Mesendoderm (in vitro differentiated cells): ENCODE measurements at regions not wholly inside any gene's neighbourhood (a gene's known extent, or its start where the extent isn't known, plus 50 kb on each side); places are given as distances from the start of the nearest gene placed in this dataset.
A peak's percentile ranks its signal among the peaks of the same experiment; 100 is the strongest.

ENCODE experiments used
- DNase-seq: peaks from one replicate; pipeline ENCODE4 v3.0.0; 2013
- H2AK5ac ChIP-seq: 2 replicates; pipeline ENCODE4 v1.6.1; 2013; ENCODE audit warnings: low read length, inconsistent platforms
- H2BK120ac ChIP-seq: 2 replicates; pipeline ENCODE4 v1.6.1; 2013; ENCODE audit warnings: low read depth, mild to moderate bottlenecking, low read length, moderate library complexity, mixed read lengths
- H2BK15ac ChIP-seq: replicated peaks from 2 replicates; pipeline ENCODE4 v1.6.1; 2013; ENCODE audit warnings: low read depth, mild to moderate bottlenecking, moderate library complexity
- H2BK5ac ChIP-seq: 2 replicates; pipeline ENCODE4 v1.6.1; 2013; ENCODE audit warnings: low read length, inconsistent platforms
- H3K18ac ChIP-seq: 2 replicates; pipeline ENCODE4 v1.6.1; 2013; ENCODE audit warnings: mild to moderate bottlenecking, low read length, mixed read lengths
- H3K23ac ChIP-seq: one replicate; pipeline ENCODE4 v1.6.1; 2013; ENCODE audit warnings: low read length
- H3K27ac ChIP-seq: 2 replicates; pipeline ENCODE4 v1.5.1; 2013; ENCODE audit warnings: low read depth, mild to moderate bottlenecking, inconsistent platforms, low read length, moderate library complexity
- H3K27me3 ChIP-seq: 2 replicates; pipeline ENCODE4 v1.6.1; 2013; ENCODE audit warnings: low read length, control low read depth, mild to moderate bottlenecking, inconsistent platforms; ENCODE audit not compliant: insufficient read depth, poor library complexity
- H3K36me3 ChIP-seq: 2 replicates; pipeline ENCODE4 v1.6.1; 2013; ENCODE audit warnings: low read length, inconsistent platforms; ENCODE audit not compliant: control insufficient read depth, insufficient read depth
- H3K4ac ChIP-seq: one replicate; pipeline ENCODE4 v1.6.1; 2013; ENCODE audit warnings: low read depth, mild to moderate bottlenecking, low read length, moderate library complexity
- H3K4me1 ChIP-seq: 2 replicates; pipeline ENCODE4 v1.6.1; 2013; ENCODE audit warnings: low read depth, low read length, inconsistent platforms; ENCODE audit not compliant: control insufficient read depth
- H3K4me2 ChIP-seq: 2 replicates; pipeline ENCODE4 v1.6.1; 2013; ENCODE audit warnings: low read length
- H3K4me3 ChIP-seq: 2 replicates; pipeline ENCODE4 v1.5.1; 2013; ENCODE audit warnings: mild to moderate bottlenecking, low read length
- H3K56ac ChIP-seq: one replicate; pipeline ENCODE4 v1.6.1; 2013; ENCODE audit warnings: low read length
- H3K79me1 ChIP-seq: 2 replicates; pipeline ENCODE4 v1.6.1; 2013; ENCODE audit warnings: low read length, inconsistent platforms
- H3K79me2 ChIP-seq: 2 replicates; pipeline ENCODE4 v1.6.1; 2013; ENCODE audit warnings: mild to moderate bottlenecking, low read length; ENCODE audit not compliant: control insufficient read depth, insufficient read depth
- H3K9ac ChIP-seq: 2 replicates; pipeline ENCODE4 v1.6.1; 2013; ENCODE audit warnings: low read length, inconsistent platforms
- H4K5ac ChIP-seq: one replicate; pipeline ENCODE4 v1.6.1; 2013; ENCODE audit warnings: low read length
- H4K8ac ChIP-seq: one replicate; pipeline ENCODE4 v1.6.1; 2013; ENCODE audit warnings: low read depth, mild to moderate bottlenecking, control low read depth, low read length, moderate library complexity
- WGBS: extraction: QIAGEN DNeasy Blood & Tissue Kit; methylation state at CpG from one replicate; pipeline ENCODE4 v1.1.7; 2013; ENCODE audit warnings: low lambda C conversion rate, missing lambda C conversion rate; ENCODE audit not compliant: insufficient coverage; ENCODE audit errors: extremely low coverage; 5-methylcytosine and 5-hydroxymethylcytosine counted together

GRCh38 chr5:26828294-26828693 lies 210.1 kb downstream of the CDH9 start:
- H3K79me1 ChIP-seq, result no peaks in the 10 kb centered on the region
- H2BK120ac ChIP-seq, result no peak overlapping the region
- WGBS, result no CpG with 5 or more reads among the region's 1 CpG
- H3K4ac ChIP-seq, result no peak overlapping the region
- H2BK5ac ChIP-seq, result no peak overlapping the region
- H3K9ac ChIP-seq, result no peak overlapping the region
- no peak for DNase-seq
- no peaks in the 10 kb centered on the region for H3K27me3 ChIP-seq
- H3K4me1 ChIP-seq, result no peaks in the 10 kb centered on the region
- no peak overlapping the region for H3K23ac ChIP-seq
- H4K5ac ChIP-seq, result no peak overlapping the region
- H2AK5ac ChIP-seq, result no peak overlapping the region
- no peak overlapping the region for H2BK15ac ChIP-seq
- no peak overlapping the region for H3K4me2 ChIP-seq
- H3K79me2 ChIP-seq, result no peaks in the 10 kb centered on the region
- H3K4me3 ChIP-seq, result no peak overlapping the region
- no peak overlapping the region for H4K8ac ChIP-seq
- no peak overlapping the region for H3K56ac ChIP-seq
- H3K27ac ChIP-seq, result no peak overlapping the region
- H3K18ac ChIP-seq, result no peak overlapping the region
- no peaks in the 10 kb centered on the region for H3K36me3 ChIP-seq

DNA sequence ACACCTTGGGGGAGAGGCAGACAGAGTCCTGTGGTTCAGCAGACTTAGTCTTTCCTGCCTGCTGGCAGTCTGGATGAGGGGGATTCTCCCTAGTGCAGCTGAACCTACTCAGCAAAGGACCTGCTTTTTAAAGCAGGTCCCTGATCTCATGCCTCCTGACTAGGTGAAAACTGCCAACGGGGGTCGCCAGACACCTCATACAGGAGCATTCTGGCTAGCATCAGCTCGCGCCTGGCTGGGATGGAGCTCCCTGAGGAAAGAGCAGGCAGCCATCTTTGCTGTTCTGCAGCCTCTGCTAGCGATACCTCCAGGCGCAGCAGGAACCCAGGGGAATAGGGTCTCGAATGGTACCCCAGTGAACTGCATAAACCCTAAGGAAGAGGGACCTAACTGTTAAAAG lies 225.2 kb downstream of the CDH9 start:
- H3K56ac ChIP-seq, result no peak overlapping the region
- no peaks in the 10 kb centered on the region for H3K27me3 ChIP-seq

DNA sequence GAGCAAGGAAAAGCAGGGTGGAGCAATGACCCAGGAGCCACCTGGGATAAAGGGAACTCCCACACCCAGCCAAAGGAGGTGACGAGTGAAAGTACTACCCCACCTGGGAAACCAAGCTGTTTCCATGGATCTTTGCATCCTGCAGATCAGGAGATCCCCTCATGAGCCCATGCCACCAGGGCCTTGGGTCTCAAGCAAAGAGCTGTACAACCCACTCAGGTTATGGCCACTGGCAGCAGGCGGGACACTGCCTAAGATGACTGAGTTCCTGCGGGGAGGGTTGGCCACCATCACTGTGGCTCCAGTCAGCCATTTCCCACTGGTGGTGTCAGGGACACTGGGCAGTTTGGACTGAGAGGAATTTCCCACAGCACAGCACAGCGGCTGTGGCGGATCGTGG lies 225.7 kb downstream of the CDH9 start:
- Histone ChIP-seq H3K4ac (no peak overlapping the region), H3K27me3 (no peaks in the 10 kb centered on the region), H3K79me1 (no peaks in the 10 kb centered on the region), H2AK5ac (no peak overlapping the region), H3K27ac (no peak overlapping the region), H3K4me2 (no peak overlapping the region), H3K36me3 (no peaks in the 10 kb centered on the region), H3K18ac (no peak overlapping the region), H2BK5ac (no peak overlapping the region), H3K23ac (no peak overlapping the region), H2BK15ac (no peak overlapping the region), H3K9ac (no peak overlapping the region), H3K4me3 (no peak overlapping the region), H4K8ac (no peak overlapping the region), H4K5ac (no peak overlapping the region), H3K79me2 (no peaks in the 10 kb centered on the region), H3K56ac (no peak overlapping the region), H2BK120ac (no peak overlapping the region), H3K4me1 (no peaks in the 10 kb centered on the region)
- no CpG with 5 or more reads among the region's 6 CpGs for WGBS
- DNase-seq, result no peak

More for the DNA sequence above, 225.2 kb downstream of the CDH9 start:
- Histone ChIP-seq H2BK5ac (no peak overlapping the region), H3K18ac (no peak overlapping the region), H3K23ac (no peak overlapping the region), H3K27ac (no peak overlapping the region), H3K79me1 (no peaks in the 10 kb centered on the region), H2AK5ac (no peak overlapping the region), H2BK120ac (no peak overlapping the region), H3K4me2 (no peak overlapping the region), H4K5ac (no peak overlapping the region), H3K4me3 (no peak overlapping the region), H2BK15ac (no peak overlapping the region), H3K9ac (no peak overlapping the region), H3K4me1 (no peaks in the 10 kb centered on the region), H4K8ac (no peak overlapping the region), H3K4ac (no peak overlapping the region), H3K79me2 (no peaks in the 10 kb centered on the region), H3K36me3 (no peaks in the 10 kb centered on the region)
- WGBS, result no CpG with 5 or more reads among the region's 7 CpGs
- DNase-seq, result no peak

GRCh38 chr5:26807231-26808199 lies 230.9 kb downstream of the CDH9 start:
- no CpG with 5 or more reads among the region's 16 CpGs for WGBS

GRCh38 chr5:26805076-26805475 lies 233.3 kb downstream of the CDH9 start:
- no peak overlapping the region for H3K18ac ChIP-seq
- no peaks in the 10 kb centered on the region for H3K4me1 ChIP-seq
- H3K79me1 ChIP-seq, result no peaks in the 10 kb centered on the region
- H3K27ac ChIP-seq, result no peak overlapping the region
- H2BK5ac ChIP-seq, result no peak overlapping the region
- H2BK15ac ChIP-seq, result no peak overlapping the region
- WGBS, result no CpG with 5 or more reads among the region's 1 CpG
- H3K23ac ChIP-seq, result no peak overlapping the region
- no peak overlapping the region for H4K5ac ChIP-seq
- H3K36me3 ChIP-seq, result no peaks in the 10 kb centered on the region
- no peak overlapping the region for H2BK120ac ChIP-seq
- H3K79me2 ChIP-seq, result no peaks in the 10 kb centered on the region
- no peak overlapping the region for H3K4ac ChIP-seq
- H4K8ac ChIP-seq, result no peak overlapping the region
- peak; percentile 6 for DNase-seq
- H3K27me3 ChIP-seq, result no peaks in the 10 kb centered on the region
- no peak overlapping the region for H3K9ac ChIP-seq
- H2AK5ac ChIP-seq, result no peak overlapping the region
- H3K4me3 ChIP-seq, result no peak overlapping the region
- no peak overlapping the region for H3K56ac ChIP-seq
- H3K4me2 ChIP-seq, result no peak overlapping the region

More at GRCh38 chr5:26807231-26808199, 230.9 kb downstream of the CDH9 start:
- DNase-seq, result peak; percentile 3
- Histone ChIP-seq H3K9ac (no peak overlapping the region), H3K27ac (no peak overlapping the region), H3K4me1 (no peaks in the 10 kb centered on the region), H3K36me3 (no peaks in the 10 kb centered on the region), H3K79me2 (no peaks in the 10 kb centered on the region), H3K79me1 (no peaks in the 10 kb centered on the region), H2BK5ac (no peak overlapping the region), H3K27me3 (no peaks in the 10 kb centered on the region), H2AK5ac (no peak overlapping the region), H2BK15ac (no peak overlapping the region), H2BK120ac (no peak overlapping the region), H3K56ac (no peak overlapping the region), H4K8ac (no peak overlapping the region), H3K4ac (no peak overlapping the region), H3K18ac (no peak overlapping the region), H3K4me2 (no peak overlapping the region), H3K4me3 (no peak overlapping the region), H4K5ac (no peak overlapping the region), H3K23ac (no peak overlapping the region)
